HCT116 (cell line): ENCODE measurements at regions not wholly inside any gene's neighbourhood (a gene's known extent, or its start where the extent isn't known, plus 50 kb on each side); places are given as distances from the start of the nearest gene placed in this dataset.

Source experiments
- ATAC-seq: fragments of 200-7000 bp; cut with Tn5 transposase; 2 replicates; pipeline ENCODE4 v1.9.1; 2020; ENCODE audit warnings: mild to moderate bottlenecking, moderate library complexity
- BruUV-seq: library from RNA; stranded (reverse); fragments of 400-500 nt; replicated peaks from 2 replicates; lab custom pipeline; 2021; lab: Mats Ljungman, UMichigan
- CTCF ChIA-PET: fragments of 300-600 bp; sonication (Branson Sonifier 250); formaldehyde crosslinking; loops from one replicate; lab custom pipeline; 2021; ENCODE audit warnings: antibody characterized with exemption; lab: Charles Lee
- POLR2A ChIA-PET: fragments of 300-600, 350-600 bp; sonication (Branson Sonifier 250); formaldehyde crosslinking; loops from one replicate; lab custom pipeline; 2021; ENCODE audit warnings: antibody characterized with exemption; lab: Charles Lee
- RAD21 ChIA-PET, 2 experiments: fragments of 300-600 bp; sonication (Branson Sonifier 250); formaldehyde crosslinking; loops; one replicate each; lab custom pipeline; 2023; ENCODE audit warnings: low total read pairs in 2 of 2; ENCODE audit not compliant: uncharacterized antibody in 2 of 2, unreplicated experiment in 2 of 2, low non-redundant PET in 1 of 2; lab: Charles Lee
- DNase-seq: peaks from one replicate; pipeline ENCODE4 v3.0.0-alpha.2; 2010; ENCODE audit warnings: low read depth, low spot score
- H2AFZ ChIP-seq: fragments of 200-600 bp; shearing (Covaris generic), sonication (generic); 2 replicates; pipeline ENCODE4 v1.6.1; 2017; ENCODE audit warnings: low read depth, mixed run types, mixed read lengths, antibody characterized with exemption, low read length; ENCODE audit not compliant: poor library complexity, severe bottlenecking
- H3K27ac ChIP-seq: 2 replicates; pipeline ENCODE4 v1.5.1; 2012; ENCODE audit warnings: low read depth, low read length
- H3K27me3 ChIP-seq: fragments of 200-600 bp; sonication (generic); 2 replicates; pipeline ENCODE4 v1.6.1; 2016; ENCODE audit warnings: mixed run types, low read length, mixed read lengths; ENCODE audit not compliant: insufficient read depth
- H3K36me3 ChIP-seq, 2 experiments: fragments of 200-500 bp in 1 of 2; fragments of 200-600 bp in 1 of 2; sonication (Bioruptor generic) in 1 of 2; sonication (generic) in 1 of 2; 2 replicates each; pipeline versions ENCODE4 v1.5.1 to v1.6.1; 2014 to 2016; ENCODE audit warnings: low read length in 2 of 2, inconsistent platforms in 1 of 2, mixed read lengths in 1 of 2, mixed run types in 1 of 2; ENCODE audit not compliant: insufficient read depth in 2 of 2, control insufficient read depth in 1 of 2
- H3K4me1 ChIP-seq, 2 experiments: fragments of 200-600 bp in 1 of 2; sonication (generic) in 1 of 2; 2 replicates each; pipeline versions ENCODE4 v1.5.1 to v1.6.1; 2012 to 2017; ENCODE audit warnings: low read length in 2 of 2, inconsistent platforms in 1 of 2, mild to moderate bottlenecking in 1 of 2, mixed read lengths in 1 of 2, mixed run types in 1 of 2, moderate library complexity in 1 of 2; ENCODE audit not compliant: insufficient read depth in 2 of 2, control insufficient read depth in 1 of 2
- H3K4me2 ChIP-seq: fragments of 200-600 bp; sonication (generic); 2 replicates; pipeline ENCODE4 v1.6.1; 2017; ENCODE audit warnings: mixed run types, low read length, mixed read lengths
- H3K4me3 ChIP-seq, 2 experiments: fragments of 200-600 bp in 1 of 2; sonication (generic) in 1 of 2; replicated peaks in 1 of 2; 2 replicates each; pipeline ENCODE4 v1.5.1; 2011 to 2016; ENCODE audit warnings: low read length in 2 of 2, control low read depth in 1 of 2, low read depth in 1 of 2, mild to moderate bottlenecking in 1 of 2, mixed read lengths in 1 of 2, mixed run types in 1 of 2
- H3K79me2 ChIP-seq: fragments of 200-600 bp; sonication (generic); 2 replicates; pipeline ENCODE4 v1.6.1; 2017; ENCODE audit warnings: mild to moderate bottlenecking, mixed run types, low read length, moderate library complexity, mixed read lengths; ENCODE audit not compliant: insufficient read depth
- H3K9ac ChIP-seq: fragments of 200-600 bp; sonication (generic); 2 replicates; pipeline ENCODE4 v1.6.1; 2016; ENCODE audit warnings: low read length, mixed read lengths
- H3K9me2 ChIP-seq: fragments of 200-600 bp; sonication (generic), shearing (Covaris generic); 2 replicates; pipeline ENCODE4 v1.6.1; 2017; ENCODE audit warnings: mixed run types, mild to moderate bottlenecking, moderate library complexity; ENCODE audit not compliant: insufficient read depth
- H3K9me3 ChIP-seq, 2 experiments: fragments of 200-500 bp in 1 of 2; fragments of 200-600 bp in 1 of 2; sonication (Bioruptor generic) in 1 of 2; sonication (generic) in 1 of 2; 2 replicates each; pipeline ENCODE4 v1.6.1; 2014 to 2017; ENCODE audit warnings: low read length in 2 of 2, mixed read lengths in 2 of 2, inconsistent platforms in 1 of 2, low read depth in 1 of 2, mild to moderate bottlenecking in 1 of 2, mixed run types in 1 of 2, moderate library complexity in 1 of 2; ENCODE audit not compliant: control insufficient read depth in 1 of 2, insufficient read depth in 1 of 2
- H4K20me1 ChIP-seq: fragments of 200-600 bp; sonication (generic), shearing (Covaris generic); 2 replicates; pipeline ENCODE4 v1.6.1; 2017; ENCODE audit warnings: mixed run types, mild to moderate bottlenecking, moderate library complexity; ENCODE audit not compliant: insufficient read depth
- CBX3 ChIP-seq: IDR thresholded peaks from 2 replicates; pipeline ENCODE4 v1.6.1; 2012; ENCODE audit warnings: low read depth
- CEBPB ChIP-seq: IDR thresholded peaks from 2 replicates; pipeline ENCODE4 v1.6.1; 2012; ENCODE audit warnings: low read depth
- CTCF ChIP-seq, 3 experiments: fragments of 200-600 bp in 1 of 3; sonication (generic) in 1 of 3; IDR thresholded peaks in 2 of 3; conservative IDR thresholded peaks in 1 of 3; 2 replicates each; pipeline ENCODE4 v1.5.1; 2012 to 2017; ENCODE audit warnings: low read depth in 2 of 3, low read length in 2 of 3, antibody characterized with exemption in 1 of 3, borderline replicate concordance in 1 of 3, control low read depth in 1 of 3, mild to moderate bottlenecking in 1 of 3, mixed read lengths in 1 of 3, mixed run types in 1 of 3, moderate library complexity in 1 of 3; ENCODE audit not compliant: insufficient read depth in 1 of 3
- ELF1 ChIP-seq: IDR thresholded peaks from 2 replicates; pipeline ENCODE4 v1.6.1; 2012; ENCODE audit warnings: low read depth, borderline replicate concordance
- EZH2phosphoT487 ChIP-seq: fragments of 200-600 bp; IDR thresholded peaks from 2 replicates; pipeline ENCODE4 v1.6.1; 2018; ENCODE audit warnings: antibody characterized with exemption, borderline replicate concordance
- MAX ChIP-seq: IDR thresholded peaks from 2 replicates; pipeline ENCODE4 v1.6.1; 2012
- POLR2AphosphoS5 ChIP-seq: IDR thresholded peaks from 2 replicates; pipeline ENCODE4 v1.6.1; 2011; ENCODE audit warnings: mild to moderate bottlenecking, low read depth, low read length, moderate library complexity
- SIN3A ChIP-seq: IDR thresholded peaks from 2 replicates; pipeline ENCODE4 v1.6.1; 2012; ENCODE audit warnings: low read depth
- SRF ChIP-seq: IDR thresholded peaks from 2 replicates; pipeline ENCODE4 v1.6.1; 2012; ENCODE audit warnings: low read depth
- TCF7L2 ChIP-seq: IDR thresholded peaks from 2 replicates; pipeline ENCODE4 v1.7.0; 2011; ENCODE audit warnings: borderline replicate concordance, inconsistent platforms; ENCODE audit not compliant: insufficient read depth, insufficient read length; ENCODE audit errors: extremely low read depth
- ZBTB33 ChIP-seq: IDR thresholded peaks from 2 replicates; pipeline ENCODE4 v1.6.1; 2011; ENCODE audit warnings: mild to moderate bottlenecking, low read length, moderate library complexity; ENCODE audit not compliant: insufficient replicate concordance; ENCODE audit errors: extremely low read depth
- ZFX ChIP-seq: fragments of 450-650 bp; IDR thresholded peaks from 2 replicates; pipeline ENCODE4 v1.6.1; 2017
- ZNF274 ChIP-seq: fragments of 200-500 bp; sonication (Bioruptor generic); IDR thresholded peaks from 2 replicates; pipeline ENCODE4 v1.6.1; 2014; ENCODE audit warnings: mild to moderate bottlenecking, low read depth, low read length, inconsistent platforms
- intact Hi-C: fragments of 100-400 bp; cut with micrococcal nuclease; formaldehyde crosslinking; loops from 2 replicates; pipeline ENCODE4 v1.10.0; 2022

DNA sequence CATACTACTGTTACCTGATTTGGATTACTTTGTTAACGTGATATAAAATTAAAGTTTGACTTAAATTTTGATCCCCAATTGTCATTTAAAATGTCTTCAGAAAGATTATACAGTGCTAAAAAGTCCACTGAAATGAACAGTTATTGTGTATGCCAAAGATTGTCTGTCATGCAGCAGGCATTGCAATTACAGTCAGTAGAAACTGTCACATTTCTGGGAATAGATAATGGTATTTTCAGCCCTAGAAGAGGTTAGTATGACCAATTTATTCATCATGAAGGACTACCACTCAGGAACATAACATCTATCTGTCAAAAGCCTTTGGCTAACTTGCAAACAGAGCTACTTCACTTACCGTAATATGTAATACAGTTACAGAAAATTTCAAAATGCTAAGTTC, 852.5 kb upstream of the TENM4 start (continued):
- TF ChIP-seq CTCF (IDR thresholded peaks at IDR 0.05 in 2 of 3, conservative IDR thresholded peaks at IDR 0.05 in 1 of 3; ENCODE audit: borderline replicate concordance in 1 of 3, insufficient read depth in 1 of 3, low read depth in 2 of 3, low read length in 2 of 3) = no peak
- no peak for TF ChIP-seq MAX
- no peak for TF ChIP-seq POLR2AphosphoS5
- no peak for TF ChIP-seq SRF
- no peak for TF ChIP-seq SIN3A
- TF ChIP-seq ZBTB33 = no peak

- Histone ChIP-seq H3K27ac (no peak overlapping the region), H3K27me3 (no peaks in the 10 kb centered on the region), H2AFZ (no peak overlapping the region), H3K4me1 (no peaks in the 10 kb centered on the region), H3K4me2 (no peak overlapping the region), H3K4me3 (no peak overlapping the region), H3K9me2 (no peaks in the 10 kb centered on the region), H3K79me2 (no peaks in the 10 kb centered on the region), H3K9ac (no peak overlapping the region), H3K36me3 (no peaks in the 10 kb centered on the region), H4K20me1 (no peaks in the 10 kb centered on the region), H3K9me3 (peaks cover 4 to 25% of the 10 kb centered on the region in 2 experiments; a peak in 2 of 4 replicates)
- ATAC-seq (no peak), DNase-seq (no peak)
- CTCF ChIA-PET = no interaction called here
- RAD21 ChIA-PET = no interaction called here
- POLR2A ChIA-PET = no interaction called here
- BruUV-seq = no TSS peak
- intact Hi-C loops = no loop called here
- no peak for TF ChIP-seq CTCF (IDR thresholded peaks at IDR 0.05 in 2 of 3, conservative IDR thresholded peaks at IDR 0.05 in 1 of 3; ENCODE audit: borderline replicate concordance in 1 of 3, insufficient read depth in 1 of 3, low read depth in 2 of 3, low read length in 2 of 3)
- TF ChIP-seq ZBTB33 = no peak
- no peak for TF ChIP-seq CEBPB
- no peak for TF ChIP-seq MAX
- TF ChIP-seq ZFX = no peak
- TF ChIP-seq ZNF274 = no peak
- no peak for TF ChIP-seq CBX3
- no peak for TF ChIP-seq EZH2phosphoT487
- no peak for TF ChIP-seq SRF
- TF ChIP-seq TCF7L2 = no peak
- no peak for TF ChIP-seq ELF1
These were observed 844.3 kb upstream of the TENM4 start for GRCh38 chr11:80284946-80285785.
